Osteocyte (in vitro differentiated cells): ENCODE measurements at regions not wholly inside any gene's neighbourhood (a gene's known extent, or its start where the extent isn't known, plus 50 kb on each side); places are given as distances from the start of the nearest gene placed in this dataset.

Experiments
- DNase-seq: peaks from one replicate; pipeline ENCODE4 v3.0.0; 2021; ENCODE audit warnings: mixed read lengths; ENCODE audit not compliant: unreplicated experiment; ENCODE audit errors: extremely low spot score
- H3K27ac Mint-ChIP-seq: one replicate; pipeline ENCODE4 v1.8.0; 2021; ENCODE audit warnings: mild to moderate bottlenecking, mixed read lengths; ENCODE audit not compliant: unreplicated experiment
- H3K27me3 Mint-ChIP-seq: one replicate; pipeline ENCODE4 v1.8.0; 2021; ENCODE audit warnings: mixed read lengths; ENCODE audit not compliant: unreplicated experiment
- H3K36me3 Mint-ChIP-seq: one replicate; pipeline ENCODE4 v1.8.0; 2021; ENCODE audit warnings: mixed read lengths; ENCODE audit not compliant: unreplicated experiment
- H3K4me1 Mint-ChIP-seq: one replicate; pipeline ENCODE4 v1.8.0; 2021; ENCODE audit warnings: mixed read lengths; ENCODE audit not compliant: unreplicated experiment
- H3K4me3 Mint-ChIP-seq: one replicate; pipeline ENCODE4 v1.8.0; 2021; ENCODE audit warnings: mild to moderate bottlenecking, moderate library complexity, mixed read lengths; ENCODE audit not compliant: unreplicated experiment
- H3K9me3 Mint-ChIP-seq: one replicate; pipeline ENCODE4 v1.8.0; 2021; ENCODE audit warnings: mixed read lengths; ENCODE audit not compliant: unreplicated experiment
- TF ChIP-seq, protein P1 (sequence below): fragments of 200-600 bp; sonication (generic); IDR thresholded peaks from 2 replicates; pipeline ENCODE4 v1.5.0; 2021; ENCODE audit warnings: antibody characterized with exemption, mild to moderate bottlenecking, moderate library complexity

DNA sequence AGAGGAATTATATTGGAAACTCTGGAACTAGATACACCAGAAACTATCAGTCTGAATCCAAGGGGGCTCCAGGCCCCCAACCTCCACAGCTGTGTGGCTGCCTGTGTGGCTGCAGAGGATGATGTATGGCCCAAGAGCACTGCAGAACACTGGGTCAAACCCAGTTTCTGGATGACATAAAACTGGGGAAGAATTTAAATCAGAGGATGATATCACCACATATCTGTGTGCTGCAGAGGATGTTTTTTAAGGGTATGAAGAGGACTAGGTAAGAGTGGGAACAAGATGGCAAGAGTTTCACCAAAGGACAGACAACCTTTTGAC lies 226.4 kb downstream of the SUCLA2 start:
- peaks cover 4% of the 10 kb centered on the region for H3K27me3 Mint-ChIP-seq
- TF ChIP-seq, protein P1, sequence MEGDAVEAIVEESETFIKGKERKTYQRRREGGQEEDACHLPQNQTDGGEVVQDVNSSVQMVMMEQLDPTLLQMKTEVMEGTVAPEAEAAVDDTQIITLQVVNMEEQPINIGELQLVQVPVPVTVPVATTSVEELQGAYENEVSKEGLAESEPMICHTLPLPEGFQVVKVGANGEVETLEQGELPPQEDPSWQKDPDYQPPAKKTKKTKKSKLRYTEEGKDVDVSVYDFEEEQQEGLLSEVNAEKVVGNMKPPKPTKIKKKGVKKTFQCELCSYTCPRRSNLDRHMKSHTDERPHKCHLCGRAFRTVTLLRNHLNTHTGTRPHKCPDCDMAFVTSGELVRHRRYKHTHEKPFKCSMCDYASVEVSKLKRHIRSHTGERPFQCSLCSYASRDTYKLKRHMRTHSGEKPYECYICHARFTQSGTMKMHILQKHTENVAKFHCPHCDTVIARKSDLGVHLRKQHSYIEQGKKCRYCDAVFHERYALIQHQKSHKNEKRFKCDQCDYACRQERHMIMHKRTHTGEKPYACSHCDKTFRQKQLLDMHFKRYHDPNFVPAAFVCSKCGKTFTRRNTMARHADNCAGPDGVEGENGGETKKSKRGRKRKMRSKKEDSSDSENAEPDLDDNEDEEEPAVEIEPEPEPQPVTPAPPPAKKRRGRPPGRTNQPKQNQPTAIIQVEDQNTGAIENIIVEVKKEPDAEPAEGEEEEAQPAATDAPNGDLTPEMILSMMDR: no peak
- no peaks in the 10 kb centered on the region for H3K36me3 Mint-ChIP-seq
- H3K27ac Mint-ChIP-seq: no peak overlapping the region
- H3K9me3 Mint-ChIP-seq: peaks cover 7% of the 10 kb centered on the region
- no peak for DNase-seq
- no peak overlapping the region for H3K4me3 Mint-ChIP-seq
- no peaks in the 10 kb centered on the region for H3K4me1 Mint-ChIP-seq

DNA sequence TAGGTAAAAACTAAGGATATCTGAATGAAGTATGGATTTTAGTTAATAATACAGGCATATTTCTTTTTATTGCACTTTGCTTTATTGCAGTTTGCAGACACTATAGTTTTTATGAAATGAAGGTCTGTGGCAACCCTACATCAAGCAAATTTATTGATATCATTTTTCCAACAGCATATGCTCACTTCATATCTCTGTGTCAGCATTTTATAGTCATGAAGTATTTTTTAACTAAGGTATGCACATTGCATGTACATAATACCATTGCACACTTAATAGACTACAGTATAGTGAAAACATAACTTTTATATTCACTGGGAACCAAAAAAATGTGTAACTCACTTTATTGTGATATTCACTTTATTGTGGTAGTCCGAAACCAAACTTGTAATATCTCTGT lies 236.3 kb downstream of the SUCLA2 start:
- H3K4me1 Mint-ChIP-seq: no peaks in the 10 kb centered on the region
- H3K36me3 Mint-ChIP-seq: no peaks in the 10 kb centered on the region
- DNase-seq: no peak
- TF ChIP-seq, protein P1: no peak
- no peak overlapping the region for H3K4me3 Mint-ChIP-seq
- H3K27ac Mint-ChIP-seq: no peak overlapping the region
- peaks cover 4% of the 10 kb centered on the region for H3K9me3 Mint-ChIP-seq
- no peaks in the 10 kb centered on the region for H3K27me3 Mint-ChIP-seq

DNA sequence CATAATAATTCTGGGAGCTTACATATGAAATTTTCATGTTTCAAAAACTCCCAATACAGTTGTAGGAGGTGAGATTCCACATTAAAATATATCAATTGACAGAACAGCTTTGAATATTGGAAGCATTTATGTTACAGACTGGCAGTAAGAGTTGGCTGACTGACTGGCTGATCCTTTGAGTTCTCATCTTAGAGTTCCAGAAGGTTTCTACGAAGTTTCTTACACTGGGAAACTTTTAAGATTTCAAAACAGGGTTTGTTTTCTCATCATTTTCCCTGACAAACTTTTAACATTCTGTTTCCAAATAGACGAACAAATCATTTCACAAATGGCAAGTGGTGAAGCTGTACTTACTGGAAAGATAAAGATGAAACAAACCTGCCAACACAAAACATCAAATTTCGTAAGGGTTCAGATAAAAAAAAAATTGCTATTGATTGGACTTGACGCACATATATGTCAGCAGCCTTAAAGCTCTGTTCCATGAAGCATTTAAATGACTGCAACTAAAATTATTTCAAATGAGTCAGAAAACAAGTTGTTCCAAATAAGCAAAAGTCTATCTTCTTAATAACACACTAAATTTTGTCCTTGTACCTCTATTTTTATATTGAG lies 243.5 kb downstream of the SUCLA2 start:
- no peaks in the 10 kb centered on the region for H3K4me1 Mint-ChIP-seq
- no peaks in the 10 kb centered on the region for H3K27me3 Mint-ChIP-seq
- no peaks in the 10 kb centered on the region for H3K36me3 Mint-ChIP-seq
- no peak overlapping the region for H3K27ac Mint-ChIP-seq
- no peak for DNase-seq
- H3K4me3 Mint-ChIP-seq: no peak overlapping the region
- TF ChIP-seq, protein P1: no peak
- H3K9me3 Mint-ChIP-seq: no peaks in the 10 kb centered on the region

DNA sequence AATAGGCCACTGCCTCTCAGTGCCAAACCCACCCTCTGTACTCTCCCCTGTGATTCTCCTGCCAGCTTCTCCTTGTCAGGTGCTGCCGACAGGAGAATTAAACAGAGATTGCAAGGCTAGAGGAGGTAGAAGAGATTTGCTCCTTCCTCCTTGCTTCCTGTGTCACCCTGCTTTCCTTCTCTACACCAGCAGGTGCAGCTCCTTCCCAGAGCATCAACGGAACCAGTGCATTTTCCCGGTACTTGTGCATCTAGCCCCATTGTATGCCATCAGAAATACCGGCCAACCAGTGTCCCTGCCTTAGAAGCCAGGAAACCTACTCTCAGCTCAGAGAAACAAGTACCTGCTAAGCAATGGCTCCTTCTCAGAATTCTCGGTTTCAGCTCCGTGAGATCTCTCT lies 253.2 kb downstream of the SUCLA2 start:
- Mint-ChIP-seq H3K4me1 (no peaks in the 10 kb centered on the region), H3K9me3 (peaks cover 11% of the 10 kb centered on the region), H3K36me3 (no peaks in the 10 kb centered on the region), H3K4me3 (no peak overlapping the region), H3K27ac (no peak overlapping the region), H3K27me3 (no peaks in the 10 kb centered on the region)
- TF ChIP-seq, protein P1: no peak
- no peak for DNase-seq

DNA sequence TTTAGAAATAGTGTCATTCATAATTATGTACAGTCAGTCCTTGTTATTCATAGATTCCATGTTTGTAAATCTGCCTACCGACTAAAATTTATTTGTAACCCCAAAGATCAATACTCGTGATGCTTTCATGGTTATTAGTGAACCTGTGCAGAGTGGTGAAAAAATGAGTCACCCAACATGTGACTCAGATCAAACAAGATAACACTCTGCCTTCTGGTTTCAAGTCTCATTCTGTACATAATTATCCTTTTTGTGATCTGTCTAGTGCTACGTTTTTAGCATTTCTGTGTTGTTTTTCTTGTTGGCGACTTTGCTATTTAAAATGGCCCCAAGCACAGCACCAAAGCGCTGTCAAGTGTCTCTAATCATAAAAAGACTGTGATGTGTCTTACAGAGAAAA lies 274.7 kb downstream of the SUCLA2 start:
- H3K36me3 Mint-ChIP-seq: no peaks in the 10 kb centered on the region
- no peak overlapping the region for H3K4me3 Mint-ChIP-seq

More for the DNA sequence above, 274.7 kb downstream of the SUCLA2 start:
- TF ChIP-seq, protein P1: no peak
- peaks cover 20% of the 10 kb centered on the region for H3K9me3 Mint-ChIP-seq
- no peaks in the 10 kb centered on the region for H3K4me1 Mint-ChIP-seq
- H3K27me3 Mint-ChIP-seq: no peaks in the 10 kb centered on the region
- no peak overlapping the region for H3K27ac Mint-ChIP-seq
- DNase-seq: no peak
